HepG2 (cell line): ENCODE measurements at regions not wholly inside any gene's neighbourhood (a gene's known extent, or its start where the extent isn't known, plus 50 kb on each side); places are given as distances from the start of the nearest gene placed in this dataset.

ENCODE experiments used
- ATAC-seq: fragments of 200-7000 bp; cut with Tn5 transposase; 3 replicates; pipeline ENCODE4 v1.9.1; 2020; ENCODE audit warnings: mild to moderate bottlenecking, moderate library complexity
- BruUV-seq: library from RNA; stranded (reverse); fragments of 400-500 nt; replicated peaks from 2 replicates; lab custom pipeline; 2021; lab: Mats Ljungman, UMichigan
- CTCF ChIA-PET: fragments of 300-600 bp; formaldehyde crosslinking; extraction: SDS; loops from one replicate; lab custom pipeline; 2021; ENCODE audit warnings: low total read pairs, inconsistent platforms, low intra/inter-chr PET ratio; lab: Yijun Ruan, JAX
- POLR2A ChIA-PET: fragments of 350-600 bp; sonication (Branson Sonifier 250); formaldehyde crosslinking; loops from one replicate; lab custom pipeline; 2020; ENCODE audit warnings: antibody characterized with exemption, inconsistent platforms; lab: Yijun Ruan, JAX
- DNase-seq: peaks from one replicate; pipeline ENCODE4 v3.0.0-alpha.2; 2015; ENCODE audit warnings: low spot score
- FAIRE-seq: peaks from 3 replicates; lab custom pipeline; 2011; peaks lifted over from hg19 to GRCh38; lab: Jason Lieb, UNC
- H2AFZ ChIP-seq: one replicate; pipeline ENCODE4 v1.6.1; 2011; ENCODE audit warnings: low read length, inconsistent platforms
- H3K27ac ChIP-seq: fragments of 300-600 bp; 3 replicates; pipeline ENCODE4 v1.8.0; 2011; ENCODE audit warnings: mixed run types, mild to moderate bottlenecking, mixed read lengths, low read length, inconsistent platforms; ENCODE audit not compliant: insufficient read depth; ENCODE audit errors: extremely low read length
- H3K27me3 ChIP-seq, 2 experiments: fragments of 200-600 bp in 1 of 2; 2 replicates in 1 of 2; 3 replicates in 1 of 2; pipeline versions ENCODE4 v1.6.0 to v1.8.0; 2011; ENCODE audit warnings: low read length in 2 of 2, mild to moderate bottlenecking in 2 of 2, moderate library complexity in 2 of 2, inconsistent platforms in 1 of 2; ENCODE audit not compliant: insufficient read depth in 2 of 2, control insufficient read depth in 1 of 2
- H3K36me3 ChIP-seq, 2 experiments: fragments of 200-600 bp in 1 of 2; replicated peaks in 1 of 2; 2 replicates in 1 of 2; 3 replicates in 1 of 2; pipeline versions ENCODE4 v1.5.1 to v1.8.0; 2011; ENCODE audit warnings: low read length in 2 of 2, inconsistent platforms in 1 of 2; ENCODE audit not compliant: insufficient read depth in 2 of 2, control insufficient read depth in 1 of 2
- H3K4me1 ChIP-seq: 2 replicates; pipeline ENCODE4 v1.5.1; 2012; ENCODE audit warnings: low read length, inconsistent platforms; ENCODE audit not compliant: insufficient read depth
- H3K4me2 ChIP-seq: 2 replicates; pipeline ENCODE4 v1.6.0; 2011; ENCODE audit warnings: low read depth, low read length, inconsistent platforms
- H3K4me3 ChIP-seq, 3 experiments: fragments of 200-600 bp in 1 of 3; sonication (generic), shearing (Covaris generic) in 1 of 3; replicated peaks in 1 of 3; 2 replicates each; pipeline ENCODE4 v1.5.1; 2011 to 2016; ENCODE audit warnings: low read length in 3 of 3, inconsistent platforms in 2 of 3, low read depth in 2 of 3, mild to moderate bottlenecking in 2 of 3, control low read depth in 1 of 3, mixed read lengths in 1 of 3; ENCODE audit not compliant: insufficient read depth in 1 of 3
- H3K79me2 ChIP-seq: one replicate; pipeline ENCODE4 v1.6.1; 2011; ENCODE audit warnings: low read length, inconsistent platforms; ENCODE audit not compliant: insufficient read depth
- H3K9ac ChIP-seq: 2 replicates; pipeline ENCODE4 v1.6.0; 2011; ENCODE audit warnings: mild to moderate bottlenecking, low read depth, low read length, inconsistent platforms; ENCODE audit not compliant: insufficient read depth
- H3K9me3 ChIP-seq: 2 replicates; pipeline ENCODE4 v1.5.1; 2012; ENCODE audit warnings: mild to moderate bottlenecking, low read length
- H4K20me1 ChIP-seq: 2 replicates; pipeline ENCODE4 v1.6.0; 2011; ENCODE audit warnings: inconsistent platforms, mild to moderate bottlenecking, low read length, moderate library complexity; ENCODE audit not compliant: insufficient read depth
- ATF1 ChIP-seq: IDR thresholded peaks from 2 replicates; pipeline ENCODE4 v1.6.1; 2016; ENCODE audit warnings: mild to moderate bottlenecking, control low read depth
- EHMT2 ChIP-seq: fragments of 200-600 bp; sonication (generic); IDR thresholded peaks from 2 replicates; pipeline ENCODE4 v1.7.0; 2017; ENCODE audit warnings: antibody characterized with exemption, low read depth, low read length, borderline replicate concordance
- HDAC6 ChIP-seq: fragments of 200-600 bp; sonication (generic); IDR thresholded peaks from 2 replicates; pipeline ENCODE4 v1.7.0; 2017; ENCODE audit warnings: mild to moderate bottlenecking, antibody characterized with exemption, low read length, low read depth
- HOXA9 ChIP-seq: sonication (generic); formaldehyde crosslinking; IDR thresholded peaks from 2 replicates; pipeline ENCODE4 v1.8.1; 2022; ENCODE audit warnings: missing genetic modification reagents, mild to moderate bottlenecking, moderate library complexity, borderline replicate concordance
- MYNN ChIP-seq: sonication (generic); formaldehyde crosslinking; IDR thresholded peaks from 2 replicates; pipeline ENCODE4 v1.4.0; 2020; ENCODE audit warnings: mild to moderate bottlenecking, low read depth, missing genetic modification reagents
- SKI ChIP-seq: fragments of 450-650 bp; IDR thresholded peaks from one replicate; pipeline ENCODE4 v1.6.1; 2018; ENCODE audit warnings: mild to moderate bottlenecking; ENCODE audit not compliant: partially characterized antibody
- TAF1 ChIP-seq: sonication (generic); formaldehyde crosslinking; IDR thresholded peaks from 2 replicates; pipeline ENCODE4 v1.4.0; 2020; ENCODE audit warnings: missing genetic modification reagents
- ZBTB1 ChIP-seq: sonication (generic); formaldehyde crosslinking; IDR thresholded peaks from 2 replicates; pipeline ENCODE4 v1.4.0; 2020; ENCODE audit warnings: missing genetic modification reagents, borderline replicate concordance
- ZFP1 ChIP-seq: IDR thresholded peaks from 2 replicates; pipeline ENCODE4 v1.6.1; 2016
- ZFP41 ChIP-seq: sonication (generic); formaldehyde crosslinking; IDR thresholded peaks from 2 replicates; pipeline ENCODE4 v1.4.0; 2020; ENCODE audit warnings: mild to moderate bottlenecking, missing genetic modification reagents, borderline replicate concordance
- ZKSCAN5 ChIP-seq: sonication (generic); formaldehyde crosslinking; IDR thresholded peaks from 2 replicates; pipeline ENCODE4 v1.5.1; 2020; ENCODE audit warnings: mild to moderate bottlenecking, missing genetic modification reagents
- ZNF230 ChIP-seq: sonication (generic); formaldehyde crosslinking; IDR thresholded peaks from 2 replicates; pipeline ENCODE4 v1.4.0; 2020; ENCODE audit warnings: mild to moderate bottlenecking, missing genetic modification reagents
- ZNF263 ChIP-seq: sonication (generic); formaldehyde crosslinking; IDR thresholded peaks from 2 replicates; pipeline ENCODE4 v1.4.0; 2020; ENCODE audit warnings: missing genetic modification reagents
- ZSCAN30 ChIP-seq: sonication (generic); formaldehyde crosslinking; IDR thresholded peaks from 2 replicates; pipeline ENCODE4 v1.5.0; 2020; ENCODE audit warnings: mild to moderate bottlenecking, missing genetic modification reagents
- in situ Hi-C: cut with HindIII; loops from 2 replicates; pipeline ENCODE4 v1.10.0; 2017; ENCODE audit warnings: low pct_unique_long_range_greater_than_20kb; ENCODE audit not compliant: extremely low pct_ligation_motif_present
- intact Hi-C: fragments of 100-400 bp; cut with micrococcal nuclease; formaldehyde crosslinking; loops from one replicate; pipeline ENCODE4 v1.10.0; 2022; ENCODE audit not compliant: unreplicated experiment
- TF ChIP-seq, protein P1 (sequence below): sonication (generic); formaldehyde crosslinking; IDR thresholded peaks from 2 replicates; pipeline ENCODE4 v1.8.1; 2023; ENCODE audit warnings: mild to moderate bottlenecking, missing genetic modification reagents, borderline replicate concordance
- TF ChIP-seq, protein P2 (sequence below): sonication (generic); formaldehyde crosslinking; IDR thresholded peaks from 2 replicates; pipeline ENCODE4 v1.4.0; 2020; ENCODE audit warnings: mild to moderate bottlenecking, low read depth, missing genetic modification reagents
- TF ChIP-seq, protein P3 (sequence below): sonication (generic); formaldehyde crosslinking; IDR thresholded peaks from 2 replicates; pipeline ENCODE4 v1.4.0; 2020; ENCODE audit warnings: missing genetic modification reagents
- TF ChIP-seq, protein P4 (sequence below): sonication (generic); formaldehyde crosslinking; IDR thresholded peaks from 2 replicates; pipeline ENCODE4 v1.5.0; 2020; ENCODE audit warnings: missing genetic modification reagents
- TF ChIP-seq, protein P5 (sequence below): sonication (generic); formaldehyde crosslinking; conservative IDR thresholded peaks from 2 replicates; pipeline ENCODE4 v1.5.0; 2020; ENCODE audit warnings: missing genetic modification reagents

DNA sequence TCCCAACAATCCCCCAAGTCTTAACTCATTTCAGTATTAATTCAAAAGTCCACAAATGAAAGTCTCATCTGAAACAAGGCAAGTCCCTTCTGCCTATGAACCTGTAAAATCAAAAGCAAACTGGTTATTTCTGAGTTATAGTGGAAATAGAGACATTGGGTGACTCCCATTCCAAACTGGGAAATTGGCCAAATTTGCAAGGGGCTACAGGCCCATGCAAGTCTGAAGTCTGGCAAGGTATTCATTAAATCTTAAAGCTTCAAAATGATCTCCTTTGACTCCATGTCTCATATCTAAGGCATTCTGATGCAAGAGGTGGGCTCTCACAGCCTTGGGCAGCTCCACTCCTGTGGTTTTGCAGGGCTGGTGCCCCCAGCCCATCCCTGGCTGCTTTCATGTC lies 167.9 kb downstream of the HTR1A start:
- Histone ChIP-seq H3K4me3 (no peak overlapping the region), H3K27me3 (no peaks in the 10 kb centered on the region), H3K9ac (no peak overlapping the region), H3K79me2 (no peaks in the 10 kb centered on the region), H3K4me2 (no peak overlapping the region), H3K9me3 (peaks cover 99% of the 10 kb centered on the region), H2AFZ (no peak overlapping the region), H3K36me3 (no peaks in the 10 kb centered on the region), H3K27ac (no peak overlapping the region), H4K20me1 (no peaks in the 10 kb centered on the region), H3K4me1 (no peaks in the 10 kb centered on the region)
- BruUV-seq = no TSS peak
- TF ChIP-seq, protein P1, sequence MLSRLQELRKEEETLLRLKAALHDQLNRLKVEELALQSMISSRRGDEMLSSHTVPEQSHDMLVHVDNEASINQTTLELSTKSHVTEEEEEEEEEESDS = no peak
- no peak for TF ChIP-seq TAF1 (CRISPR knock-in tag)
- TF ChIP-seq HOXA9 = no peak
- TF ChIP-seq, protein P2, sequence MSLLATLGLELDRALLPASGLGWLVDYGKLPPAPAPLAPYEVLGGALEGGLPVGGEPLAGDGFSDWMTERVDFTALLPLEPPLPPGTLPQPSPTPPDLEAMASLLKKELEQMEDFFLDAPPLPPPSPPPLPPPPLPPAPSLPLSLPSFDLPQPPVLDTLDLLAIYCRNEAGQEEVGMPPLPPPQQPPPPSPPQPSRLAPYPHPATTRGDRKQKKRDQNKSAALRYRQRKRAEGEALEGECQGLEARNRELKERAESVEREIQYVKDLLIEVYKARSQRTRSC (CRISPR knock-in tag) = no peak
- TF ChIP-seq, protein P3, sequence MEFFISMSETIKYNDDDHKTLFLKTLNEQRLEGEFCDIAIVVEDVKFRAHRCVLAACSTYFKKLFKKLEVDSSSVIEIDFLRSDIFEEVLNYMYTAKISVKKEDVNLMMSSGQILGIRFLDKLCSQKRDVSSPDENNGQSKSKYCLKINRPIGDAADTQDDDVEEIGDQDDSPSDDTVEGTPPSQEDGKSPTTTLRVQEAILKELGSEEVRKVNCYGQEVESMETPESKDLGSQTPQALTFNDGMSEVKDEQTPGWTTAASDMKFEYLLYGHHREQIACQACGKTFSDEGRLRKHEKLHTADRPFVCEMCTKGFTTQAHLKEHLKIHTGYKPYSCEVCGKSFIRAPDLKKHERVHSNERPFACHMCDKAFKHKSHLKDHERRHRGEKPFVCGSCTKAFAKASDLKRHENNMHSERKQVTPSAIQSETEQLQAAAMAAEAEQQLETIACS (CRISPR knock-in tag) = no peak
- no peak for TF ChIP-seq ZSCAN30 (CRISPR knock-in tag)
- TF ChIP-seq MYNN = no peak
- no peak for TF ChIP-seq ZNF230 (CRISPR knock-in tag)
- no peak for TF ChIP-seq ZNF263 (CRISPR knock-in tag)
- TF ChIP-seq HDAC6 = no peak
- no peak for TF ChIP-seq SKI
- no peak for TF ChIP-seq ATF1 (CRISPR knock-in tag)
- no peak for TF ChIP-seq ZBTB1 (CRISPR knock-in tag)
- TF ChIP-seq ZKSCAN5 (CRISPR knock-in tag) = no peak
- TF ChIP-seq EHMT2 = no peak
- TF ChIP-seq, protein P4, sequence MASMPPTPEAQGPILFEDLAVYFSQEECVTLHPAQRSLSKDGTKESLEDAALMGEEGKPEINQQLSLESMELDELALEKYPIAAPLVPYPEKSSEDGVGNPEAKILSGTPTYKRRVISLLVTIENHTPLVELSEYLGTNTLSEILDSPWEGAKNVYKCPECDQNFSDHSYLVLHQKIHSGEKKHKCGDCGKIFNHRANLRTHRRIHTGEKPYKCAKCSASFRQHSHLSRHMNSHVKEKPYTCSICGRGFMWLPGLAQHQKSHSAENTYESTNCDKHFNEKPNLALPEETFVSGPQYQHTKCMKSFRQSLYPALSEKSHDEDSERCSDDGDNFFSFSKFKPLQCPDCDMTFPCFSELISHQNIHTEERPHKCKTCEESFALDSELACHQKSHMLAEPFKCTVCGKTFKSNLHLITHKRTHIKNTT (CRISPR knock-in tag) = no peak
- no peak for TF ChIP-seq ZFP41
- TF ChIP-seq, protein P5, sequence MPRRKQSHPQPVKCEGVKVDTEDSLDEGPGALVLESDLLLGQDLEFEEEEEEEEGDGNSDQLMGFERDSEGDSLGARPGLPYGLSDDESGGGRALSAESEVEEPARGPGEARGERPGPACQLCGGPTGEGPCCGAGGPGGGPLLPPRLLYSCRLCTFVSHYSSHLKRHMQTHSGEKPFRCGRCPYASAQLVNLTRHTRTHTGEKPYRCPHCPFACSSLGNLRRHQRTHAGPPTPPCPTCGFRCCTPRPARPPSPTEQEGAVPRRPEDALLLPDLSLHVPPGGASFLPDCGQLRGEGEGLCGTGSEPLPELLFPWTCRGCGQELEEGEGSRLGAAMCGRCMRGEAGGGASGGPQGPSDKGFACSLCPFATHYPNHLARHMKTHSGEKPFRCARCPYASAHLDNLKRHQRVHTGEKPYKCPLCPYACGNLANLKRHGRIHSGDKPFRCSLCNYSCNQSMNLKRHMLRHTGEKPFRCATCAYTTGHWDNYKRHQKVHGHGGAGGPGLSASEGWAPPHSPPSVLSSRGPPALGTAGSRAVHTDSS (CRISPR knock-in tag) = no peak
- TF ChIP-seq ZFP1 = no peak
- ChIA-PET POLR2A (no interaction called here), CTCF (no interaction called here)
- DNase-seq = no peak
- FAIRE-seq = no peak
- in situ Hi-C loops (no loop called here), intact Hi-C loops (no loop called here)
- ATAC-seq = no peak
